Right lobe of liver (tissue), 6 donors: ENCODE measurements at regions not wholly inside any gene's neighbourhood (a gene's known extent, or its start where the extent isn't known, plus 50 kb on each side); places are given as distances from the start of the nearest gene placed in this dataset.

Experiments used
- ATAC-seq, 4 donors: fragments of 200-7000 bp; cut with Tn5 transposase; one replicate each; pipeline ENCODE4 v1.9.1; 2020; ENCODE audit warnings: mild to moderate bottlenecking in 4 of 4, moderate library complexity in 4 of 4
- DNase-seq, 3 donors: peaks; one replicate each; pipeline ENCODE4 v3.0.0-alpha.2; 2020
- H3K27ac ChIP-seq, 3 donors: fragments of 200-600 bp; one replicate each; pipeline ENCODE4 v1.8.0; 2022
- H3K27me3 ChIP-seq, 2 donors: fragments of 200-600 bp; one replicate each; pipeline ENCODE4 v1.8.0; 2022
- H3K36me3 ChIP-seq, 4 donors: fragments of 200-600 bp; sonication (generic) in 1 of 4; one replicate each; pipeline versions ENCODE4 v1.5.1 to v1.8.0; 2017 to 2022; ENCODE audit warnings: control low read depth in 1 of 4
- H3K4me1 ChIP-seq, 4 donors: fragments of 200-600 bp; sonication (generic) in 1 of 4; one replicate each; pipeline versions ENCODE4 v1.5.1 to v1.8.0; 2017 to 2022; ENCODE audit warnings: control low read depth in 1 of 4
- H3K4me3 ChIP-seq, 3 donors: fragments of 200-600 bp; one replicate each; pipeline ENCODE4 v1.8.0; 2022
- H3K9me3 ChIP-seq, 4 donors: fragments of 200-600 bp; sonication (generic) in 1 of 4; one replicate each; pipeline versions ENCODE4 v1.5.1 to v1.8.0; 2017 to 2022; ENCODE audit warnings: control low read depth in 1 of 4
- POLR2A ChIP-seq: fragments of 450-650 bp; IDR thresholded peaks from one replicate; pipeline ENCODE4 v1.6.1; 2017; ENCODE audit warnings: antibody characterized with exemption, mild to moderate bottlenecking
- WGBS: methylation state at CpG from one replicate; pipeline ENCODE4 v1.1.6; 2018; ENCODE audit warnings: low coverage, low lambda C conversion rate; ENCODE audit not compliant: insufficient coverage; ENCODE audit errors: missing lambda C conversion rate; 5-methylcytosine and 5-hydroxymethylcytosine counted together
- intact Hi-C, 2 donors: fragments of 100-400 bp; cut with DNase I; formaldehyde crosslinking; loops; one replicate each; pipeline versions ENCODE4 v1.11.2 to v1.14.1; 2022
- TF ChIP-seq, protein P1 (sequence below), 4 donors: fragments of 200-600 bp in 3 of 4; fragments of 450-650 bp in 1 of 4; IDR thresholded peaks; one replicate each; pipeline versions ENCODE4 v1.5.1 to v1.8.0; 2016 to 2022; ENCODE audit warnings: antibody characterized with exemption in 4 of 4, mild to moderate bottlenecking in 2 of 4
- donor health status: DM: no; HTN: yes; CAD: no.
- donor health status: DM: no; HTN: no; CAD: no.
- donor health status: DM: no; HTN: no; CAD: no.
- donor health status: DM: no; HTN: yes; CAD: no.
- donor health status: DM: no; HTN: yes; CAD: no.

DNA sequence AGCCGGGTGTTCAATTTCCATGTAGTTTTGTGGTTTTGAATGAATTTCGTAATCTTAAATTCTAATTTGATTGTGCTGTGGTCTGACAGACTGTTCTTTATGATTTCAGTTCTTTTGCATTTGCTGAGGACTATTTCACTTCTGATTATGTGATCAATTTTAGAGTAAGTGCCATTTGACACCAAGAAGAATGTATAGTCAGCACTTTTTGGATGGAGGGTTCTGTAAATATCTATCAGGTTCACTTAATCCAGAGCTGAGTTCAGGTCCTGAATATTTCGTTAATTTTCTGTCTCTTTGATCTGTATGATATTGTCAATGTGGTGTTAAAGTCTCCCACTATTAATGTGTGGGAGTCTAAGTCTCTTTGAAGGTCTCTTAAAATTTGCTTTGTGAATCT, 944.9 kb downstream of the TLE4 start:
- H3K4me3 ChIP-seq = no peak overlapping the region
- WGBS = 50% methylated on average over 3 of the region's 3 CpGs
- ATAC-seq (no peak), DNase-seq (no peak)
- H3K9me3 ChIP-seq = no peaks in the 10 kb centered on the region
- H3K27ac ChIP-seq = no peak overlapping the region
- TF ChIP-seq, protein P1, sequence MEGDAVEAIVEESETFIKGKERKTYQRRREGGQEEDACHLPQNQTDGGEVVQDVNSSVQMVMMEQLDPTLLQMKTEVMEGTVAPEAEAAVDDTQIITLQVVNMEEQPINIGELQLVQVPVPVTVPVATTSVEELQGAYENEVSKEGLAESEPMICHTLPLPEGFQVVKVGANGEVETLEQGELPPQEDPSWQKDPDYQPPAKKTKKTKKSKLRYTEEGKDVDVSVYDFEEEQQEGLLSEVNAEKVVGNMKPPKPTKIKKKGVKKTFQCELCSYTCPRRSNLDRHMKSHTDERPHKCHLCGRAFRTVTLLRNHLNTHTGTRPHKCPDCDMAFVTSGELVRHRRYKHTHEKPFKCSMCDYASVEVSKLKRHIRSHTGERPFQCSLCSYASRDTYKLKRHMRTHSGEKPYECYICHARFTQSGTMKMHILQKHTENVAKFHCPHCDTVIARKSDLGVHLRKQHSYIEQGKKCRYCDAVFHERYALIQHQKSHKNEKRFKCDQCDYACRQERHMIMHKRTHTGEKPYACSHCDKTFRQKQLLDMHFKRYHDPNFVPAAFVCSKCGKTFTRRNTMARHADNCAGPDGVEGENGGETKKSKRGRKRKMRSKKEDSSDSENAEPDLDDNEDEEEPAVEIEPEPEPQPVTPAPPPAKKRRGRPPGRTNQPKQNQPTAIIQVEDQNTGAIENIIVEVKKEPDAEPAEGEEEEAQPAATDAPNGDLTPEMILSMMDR (IDR thresholded peaks at IDR 0.05) = no peak
- TF ChIP-seq POLR2A = no peak
- H3K36me3 ChIP-seq = no peaks in the 10 kb centered on the region
- H3K27me3 ChIP-seq = no peaks in the 10 kb centered on the region
- no peaks in the 10 kb centered on the region for H3K4me1 ChIP-seq
- intact Hi-C loops = no loop called here

DNA sequence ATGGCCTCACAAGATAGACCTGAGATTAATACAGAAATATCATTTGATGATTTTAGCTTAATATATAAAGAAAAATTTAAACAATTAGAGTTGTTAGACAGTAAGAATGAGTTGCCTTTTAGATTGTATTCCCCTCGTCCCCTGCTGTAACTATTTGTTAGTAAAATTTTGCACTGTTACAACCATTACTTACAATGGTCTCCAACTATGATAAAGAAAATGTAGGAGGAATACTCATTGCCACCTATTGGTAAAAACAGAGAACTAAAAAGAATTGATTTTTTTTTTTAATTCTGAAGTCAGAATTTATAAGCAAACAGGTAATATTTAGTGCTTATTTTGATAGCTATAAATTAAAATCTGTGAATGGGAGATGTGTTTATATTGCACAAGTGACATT, 937.6 kb downstream of the TLE4 start:
- DNase-seq (no peak), ATAC-seq (no peak)
- intact Hi-C loops = no loop called here
- Histone ChIP-seq H3K27ac (no peak overlapping the region), H3K36me3 (no peaks in the 10 kb centered on the region), H3K9me3 (no peaks in the 10 kb centered on the region), H3K4me1 (no peaks in the 10 kb centered on the region), H3K27me3 (no peaks in the 10 kb centered on the region), H3K4me3 (no peak overlapping the region)
- no peak for TF ChIP-seq POLR2A
- TF ChIP-seq, protein P1 (IDR thresholded peaks at IDR 0.05) = no peak
- 31% methylated on average over 1 of the region's 1 CpG for WGBS

- DNase-seq = no peak
- intact Hi-C loops = no loop called here
- H3K4me1 ChIP-seq = no peaks in the 10 kb centered on the region
- TF ChIP-seq, protein P1 (IDR thresholded peaks at IDR 0.05) = no peak
- no peak for TF ChIP-seq POLR2A
- no peaks in the 10 kb centered on the region for H3K9me3 ChIP-seq
- WGBS = 30% methylated on average over 3 of the region's 3 CpGs
- H3K27ac ChIP-seq = no peak overlapping the region
- no peaks in the 10 kb centered on the region for H3K27me3 ChIP-seq
- no peak for ATAC-seq
- H3K36me3 ChIP-seq = no peaks in the 10 kb centered on the region
- H3K4me3 ChIP-seq = no peak overlapping the region
Observed at GRCh38 chr9:80507611-80508010, 935.8 kb downstream of the TLE4 start.

- TF ChIP-seq POLR2A = no peak
- TF ChIP-seq, protein P1 (IDR thresholded peaks at IDR 0.05) = no peak
- H3K36me3 ChIP-seq = no peaks in the 10 kb centered on the region
- intact Hi-C loops = no loop called here
- ATAC-seq (no peak), DNase-seq (no peak)
- H3K4me3 ChIP-seq = no peak overlapping the region
- no peak overlapping the region for H3K27ac ChIP-seq
- H3K4me1 ChIP-seq = no peaks in the 10 kb centered on the region
- H3K27me3 ChIP-seq = no peaks in the 10 kb centered on the region
- H3K9me3 ChIP-seq = no peaks in the 10 kb centered on the region
- WGBS = 46% methylated on average over 7 of the region's 7 CpGs
Observed at GRCh38 chr9:80504601-80505230, 933.0 kb downstream of the TLE4 start.
